Panc1 (cell line): ENCODE measurements at regions not wholly inside any gene's neighbourhood (a gene's known extent, or its start where the extent isn't known, plus 50 kb on each side); places are given as distances from the start of the nearest gene placed in this dataset.

Experiments
- ATAC-seq: fragments of 200-7000 bp; cut with Tn5 transposase; 2 replicates; pipeline ENCODE4 v1.9.1; 2020; ENCODE audit warnings: mild to moderate bottlenecking, moderate library complexity
- BruUV-seq: library from RNA; stranded (reverse); fragments of 400-500 nt; replicated peaks from 2 replicates; lab custom pipeline; 2021; lab: Mats Ljungman, UMichigan
- CTCF ChIA-PET: fragments of 300-600 bp; sonication (Branson Sonifier 250); formaldehyde crosslinking; loops from one replicate; lab custom pipeline; 2022; ENCODE audit warnings: antibody characterized with exemption; lab: Charles Lee
- POLR2A ChIA-PET: fragments of 300-600 bp; sonication (Branson Sonifier 250); formaldehyde crosslinking; loops from one replicate; lab custom pipeline; 2022; ENCODE audit warnings: antibody characterized with exemption; lab: Charles Lee
- DNase-seq: peaks from one replicate; pipeline ENCODE4 v3.0.0-alpha.2; 2010; ENCODE audit warnings: low read depth, low spot score
- H3K27ac ChIP-seq: 2 replicates; pipeline ENCODE4 v1.5.1; 2011; ENCODE audit warnings: mild to moderate bottlenecking, low read length, inconsistent platforms
- H3K27me3 ChIP-seq: fragments of 200-500 bp; sonication (Bioruptor generic); 2 replicates; pipeline ENCODE4 v1.6.0; 2014; ENCODE audit warnings: low read length, inconsistent platforms; ENCODE audit not compliant: control insufficient read depth, insufficient read depth
- H3K36me3 ChIP-seq: fragments of 200-500 bp; sonication (Bioruptor generic); 2 replicates; pipeline ENCODE4 v1.5.1; 2014; ENCODE audit warnings: inconsistent platforms, mild to moderate bottlenecking, low read length, moderate library complexity; ENCODE audit not compliant: control insufficient read depth, insufficient read depth
- H3K4me1 ChIP-seq: 2 replicates; pipeline ENCODE4 v1.5.1; 2011; ENCODE audit warnings: inconsistent platforms, mild to moderate bottlenecking, low read length, moderate library complexity; ENCODE audit not compliant: control insufficient read depth, insufficient read depth
- H3K4me3 ChIP-seq, 2 experiments: 2 replicates each; pipeline ENCODE4 v1.5.1; 2011 to 2012; ENCODE audit warnings: low read depth in 2 of 2, low read length in 2 of 2, mild to moderate bottlenecking in 2 of 2, inconsistent platforms in 1 of 2, moderate library complexity in 1 of 2
- H3K9me3 ChIP-seq: fragments of 200-500 bp; sonication (Bioruptor generic); 2 replicates; pipeline ENCODE4 v1.5.1; 2014; ENCODE audit warnings: low read depth, mild to moderate bottlenecking, inconsistent platforms, low read length, moderate library complexity; ENCODE audit not compliant: control insufficient read depth, insufficient read depth
- CTCF ChIP-seq: fragments of 450-650 bp; IDR thresholded peaks from 2 replicates; pipeline ENCODE4 v1.5.1; 2017; ENCODE audit warnings: mild to moderate bottlenecking
- POLR2AphosphoS5 ChIP-seq: IDR thresholded peaks from 2 replicates; pipeline ENCODE4 v1.6.1; 2012; ENCODE audit warnings: mild to moderate bottlenecking, low read depth, low read length, moderate library complexity
- REST ChIP-seq, 2 experiments: IDR thresholded peaks; 2 replicates each; pipeline ENCODE4 v1.6.1; 2011 to 2012; ENCODE audit warnings: low read depth in 2 of 2, control low read depth in 1 of 2, low read length in 1 of 2, mild to moderate bottlenecking in 1 of 2, moderate library complexity in 1 of 2; ENCODE audit not compliant: insufficient read depth in 1 of 2
- SIN3A ChIP-seq: IDR thresholded peaks from 2 replicates; pipeline ENCODE4 v1.6.1; 2012; ENCODE audit warnings: low read depth, mild to moderate bottlenecking, low read length, moderate library complexity, borderline replicate concordance; ENCODE audit not compliant: insufficient read depth
- TCF7L2 ChIP-seq: IDR thresholded peaks from 2 replicates; pipeline ENCODE4 v1.6.1; 2011; ENCODE audit warnings: mild to moderate bottlenecking, low read depth, low read length, inconsistent platforms
- in situ Hi-C: cut with HindIII; loops from 2 replicates; pipeline ENCODE4 v1.10.0; 2016; ENCODE audit warnings: low sequenced_read_pairs, low pct_unique_long_range_greater_than_20kb
- intact Hi-C: fragments of 100-400 bp; cut with micrococcal nuclease; formaldehyde crosslinking; loops from one replicate; pipeline ENCODE4 v1.10.0; 2022; ENCODE audit not compliant: unreplicated experiment

DNA sequence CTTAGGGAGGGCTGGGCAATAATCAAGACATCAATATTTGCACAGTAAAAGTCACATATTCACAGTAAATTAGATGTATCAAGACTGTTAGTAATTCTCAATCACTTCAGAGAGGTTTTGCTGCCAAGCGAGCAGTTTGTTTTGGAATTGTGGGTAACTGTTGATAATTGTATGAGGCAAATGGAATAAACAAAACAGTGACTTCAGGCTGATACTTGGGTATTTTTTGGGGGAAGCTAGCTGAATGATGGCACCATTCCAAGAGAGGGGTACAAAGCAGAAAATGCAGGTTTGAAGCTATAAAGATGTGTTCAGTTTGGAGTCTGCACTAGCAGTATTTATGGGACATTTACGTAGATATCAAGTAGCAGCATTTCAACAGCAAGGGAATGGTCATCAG lies 232.8 kb upstream of the ATP2B1 start:
- ChIA-PET CTCF (no interaction called here), POLR2A (no interaction called here)
- Histone ChIP-seq H3K4me1 (no peaks in the 10 kb centered on the region; the same call in 1 of the 2 replicates), H3K4me3 (no peak overlapping the region), H3K27ac (no peak overlapping the region), H3K36me3 (no peaks in the 10 kb centered on the region), H3K27me3 (no peaks in the 10 kb centered on the region), H3K9me3 (no peaks in the 10 kb centered on the region)
- ATAC-seq (no peak), DNase-seq (no peak)
- TF ChIP-seq POLR2AphosphoS5: no peak
- TF ChIP-seq TCF7L2: no peak
- TF ChIP-seq CTCF: no peak
- no peak for TF ChIP-seq REST (IDR thresholded peaks at IDR 0.05; ENCODE audit: insufficient read depth in 1 of 2, low read depth in 2 of 2, low read length in 1 of 2)
- no peak for TF ChIP-seq SIN3A
- intact Hi-C loops (no loop called here), in situ Hi-C loops (no loop called here)
- BruUV-seq: no TSS peak

DNA sequence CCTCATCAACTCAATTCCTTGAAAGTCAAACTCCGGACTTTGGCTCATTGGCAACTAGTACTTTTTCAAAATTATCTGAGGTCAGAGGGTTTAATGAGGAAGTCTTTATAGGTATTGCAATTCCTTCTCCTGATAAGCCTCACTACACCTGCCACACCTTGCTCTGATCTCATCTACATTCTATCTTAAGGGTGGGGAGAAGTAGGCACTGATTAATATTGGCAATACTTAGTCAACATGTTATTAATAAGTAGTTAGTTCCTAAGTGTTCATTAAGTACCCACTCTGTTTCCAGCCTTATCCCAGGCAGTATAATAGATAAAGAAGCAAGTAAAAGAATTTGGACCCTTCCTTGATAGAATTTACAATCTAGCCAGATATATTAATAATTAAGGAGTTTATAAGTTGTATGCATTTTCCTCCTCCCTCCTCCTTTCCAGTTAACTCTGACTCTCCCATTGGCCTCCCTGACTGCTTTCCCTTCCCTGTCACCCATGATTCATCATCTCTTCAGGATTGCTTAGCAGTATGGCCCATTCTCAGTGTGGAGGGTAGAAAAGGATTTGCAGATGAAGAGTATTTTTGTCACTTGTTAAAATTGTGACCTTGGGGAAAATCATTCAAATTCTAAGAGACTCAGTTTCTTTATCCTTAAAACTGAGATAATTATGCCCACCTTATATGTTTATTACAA lies 231.0 kb upstream of the ATP2B1 start:
- intact Hi-C loops: no loop called here
- no peak overlapping the region for H3K4me3 ChIP-seq
- H3K36me3 ChIP-seq: no peaks in the 10 kb centered on the region
- BruUV-seq: no TSS peak
- ATAC-seq: no peak
- no peak overlapping the region for H3K27ac ChIP-seq
- TF ChIP-seq SIN3A (no peak), REST (IDR thresholded peaks at IDR 0.05; ENCODE audit: insufficient read depth in 1 of 2, low read depth in 2 of 2, low read length in 1 of 2) (no peak), CTCF (no peak)
- DNase-seq: no peak
- in situ Hi-C loops: no loop called here
- ChIA-PET CTCF (no interaction called here), POLR2A (no interaction called here)
- H3K27me3 ChIP-seq: no peaks in the 10 kb centered on the region
- peaks cover 2% of the 10 kb centered on the region; the same call in 1 of the 2 replicates for H3K4me1 ChIP-seq
- no peaks in the 10 kb centered on the region for H3K9me3 ChIP-seq
